ENCODE measurements at regions not wholly inside any gene's neighbourhood (a gene's known extent, or its start where the extent isn't known, plus 50 kb on each side); places are given as distances from the start of the nearest gene placed in this dataset.
A peak's percentile ranks its signal among the peaks of the same experiment; 100 is the strongest.

GRCh38 chr15:61736790-61737189 is 323.5 kb downstream of the VPS13C start:
- DNase-seq = no peak

- no peak for DNase-seq
Measured at GRCh38 chr15:61731099-61731498, 329.1 kb downstream of the VPS13C start.

- DNase-seq = no peak
Measured at GRCh38 chr15:61729646-61730045, 330.6 kb downstream of the VPS13C start.

GRCh38 chr15:61726166-61726565 is 334.1 kb downstream of the VPS13C start:
- no peak for DNase-seq

- DNase-seq = no peak
Measured at GRCh38 chr15:61725251-61725650, 335.0 kb downstream of the VPS13C start.

- DNase-seq = no peak
Measured at GRCh38 chr15:61724251-61724939, 335.9 kb downstream of the VPS13C start.

- no peak for DNase-seq
Measured at GRCh38 chr15:61721418-61721817, 338.8 kb downstream of the VPS13C start.

- DNase-seq = no peak
Measured at GRCh38 chr15:61720197-61720704, 340.0 kb downstream of the VPS13C start.

- no peak for DNase-seq
Measured at GRCh38 chr15:61715082-61715481, 345.2 kb downstream of the VPS13C start.

GRCh38 chr15:61712129-61712759 is 348.0 kb downstream of the VPS13C start:
- DNase-seq = no peak

- peak; percentile 19 for DNase-seq
Measured at GRCh38 chr15:61702224-61703020, 357.8 kb downstream of the VPS13C start.

- no peak for DNase-seq
Measured at GRCh38 chr15:61701455-61701854, 358.8 kb downstream of the VPS13C start.

- DNase-seq = no peak
Measured at GRCh38 chr15:61700803-61701202, 359.4 kb downstream of the VPS13C start.

- no peak for DNase-seq
Measured at GRCh38 chr15:61697796-61698195, 362.5 kb downstream of the VPS13C start.

GRCh38 chr15:61689067-61689466 is 371.2 kb downstream of the VPS13C start:
- no peak for DNase-seq

- peak; percentile 19 for DNase-seq
Measured at GRCh38 chr15:61687651-61688050, 372.6 kb downstream of the VPS13C start.

- DNase-seq = no peak
Measured at GRCh38 chr15:61687124-61687523, 373.1 kb downstream of the VPS13C start.

GRCh38 chr15:61685971-61686370 is 374.3 kb downstream of the VPS13C start:
- no peak for DNase-seq

GRCh38 chr15:61685534-61685933 is 374.7 kb downstream of the VPS13C start:
- no peak for DNase-seq

GRCh38 chr15:61684749-61685467 is 375.3 kb downstream of the VPS13C start:
- no peak for DNase-seq

- no peak for DNase-seq
Measured at GRCh38 chr15:61682891-61683735, 377.1 kb downstream of the VPS13C start.

- no peak for DNase-seq
Measured at GRCh38 chr15:61681676-61682075, 378.6 kb downstream of the VPS13C start.
